ENCODE measurements at regions not wholly inside any gene's neighbourhood (a gene's known extent, or its start where the extent isn't known, plus 50 kb on each side); places are given as distances from the start of the nearest gene placed in this dataset.

GRCh38 chr13:89891416-89891815, 1456.1 kb upstream of the MIR17HG start:
- H3K9me3 ChIP-seq (ENCODE audit: control insufficient read depth in 2 of 2, insufficient read depth in 1 of 2, low read length in 1 of 2), result peaks cover 0 to 4% of the 10 kb centered on the region in 2 donors
- no peaks in the 10 kb centered on the region for H3K27me3 ChIP-seq (ENCODE audit: control insufficient read depth in 2 of 2, insufficient read depth in 1 of 2, low read length in 1 of 2)
- H3K36me3 ChIP-seq (ENCODE audit: control insufficient read depth in 2 of 2, insufficient read depth in 2 of 2, low read length in 1 of 2), result no peaks in the 10 kb centered on the region
- H3K4me3 ChIP-seq (ENCODE audit: low read length in 2 of 2), result no peak overlapping the region
- WGBS, result 49% methylated on average over 2 of the region's 2 CpGs
- DNase-seq (ENCODE audit: low read depth in 6 of 9, low spot score in 9 of 9), result no peak
- H3K27ac ChIP-seq (ENCODE audit: low read depth in 1 of 2, low read length in 1 of 2), result no peak overlapping the region
- H3K4me1 ChIP-seq (ENCODE audit: control insufficient read depth in 2 of 2, insufficient read depth in 2 of 2, low read length in 2 of 2), result no peaks in the 10 kb centered on the region

DNA sequence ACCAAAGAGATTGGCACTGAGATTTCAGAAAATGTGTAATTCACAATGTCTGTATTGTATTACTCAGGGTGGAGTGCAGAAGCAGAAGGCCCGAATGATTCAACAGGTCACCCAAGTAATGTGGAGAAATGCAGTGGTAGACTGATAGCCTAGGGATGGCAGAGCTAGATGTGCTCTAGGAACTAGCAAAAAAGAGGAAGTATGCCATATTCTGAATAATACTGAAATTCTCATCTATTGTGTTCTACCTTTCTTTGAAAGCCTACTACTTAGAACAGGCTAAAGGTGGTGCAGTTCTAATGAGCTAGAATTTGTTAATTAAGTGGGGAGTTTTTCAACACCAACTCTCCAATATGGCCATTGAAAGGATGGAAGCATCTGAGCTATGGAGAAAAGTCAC, 1449.8 kb upstream of the MIR17HG start:
- Histone ChIP-seq H3K4me1 (ENCODE audit: control insufficient read depth in 2 of 2, insufficient read depth in 2 of 2, low read length in 2 of 2) (no peaks in the 10 kb centered on the region), H3K36me3 (ENCODE audit: control insufficient read depth in 2 of 2, insufficient read depth in 2 of 2, low read length in 1 of 2) (no peaks in the 10 kb centered on the region), H3K27me3 (ENCODE audit: control insufficient read depth in 2 of 2, insufficient read depth in 1 of 2, low read length in 1 of 2) (no peaks in the 10 kb centered on the region), H3K27ac (ENCODE audit: low read depth in 1 of 2, low read length in 1 of 2) (no peak overlapping the region), H3K4me3 (ENCODE audit: low read length in 2 of 2) (no peak overlapping the region), H3K9me3 (ENCODE audit: control insufficient read depth in 2 of 2, insufficient read depth in 1 of 2, low read length in 1 of 2) (peaks cover 0 to 10% of the 10 kb centered on the region in 2 donors)
- DNase-seq (ENCODE audit: low read depth in 6 of 9, low spot score in 9 of 9), result no peak
- WGBS, result 90% methylated on average over 1 of the region's 1 CpG

DNA sequence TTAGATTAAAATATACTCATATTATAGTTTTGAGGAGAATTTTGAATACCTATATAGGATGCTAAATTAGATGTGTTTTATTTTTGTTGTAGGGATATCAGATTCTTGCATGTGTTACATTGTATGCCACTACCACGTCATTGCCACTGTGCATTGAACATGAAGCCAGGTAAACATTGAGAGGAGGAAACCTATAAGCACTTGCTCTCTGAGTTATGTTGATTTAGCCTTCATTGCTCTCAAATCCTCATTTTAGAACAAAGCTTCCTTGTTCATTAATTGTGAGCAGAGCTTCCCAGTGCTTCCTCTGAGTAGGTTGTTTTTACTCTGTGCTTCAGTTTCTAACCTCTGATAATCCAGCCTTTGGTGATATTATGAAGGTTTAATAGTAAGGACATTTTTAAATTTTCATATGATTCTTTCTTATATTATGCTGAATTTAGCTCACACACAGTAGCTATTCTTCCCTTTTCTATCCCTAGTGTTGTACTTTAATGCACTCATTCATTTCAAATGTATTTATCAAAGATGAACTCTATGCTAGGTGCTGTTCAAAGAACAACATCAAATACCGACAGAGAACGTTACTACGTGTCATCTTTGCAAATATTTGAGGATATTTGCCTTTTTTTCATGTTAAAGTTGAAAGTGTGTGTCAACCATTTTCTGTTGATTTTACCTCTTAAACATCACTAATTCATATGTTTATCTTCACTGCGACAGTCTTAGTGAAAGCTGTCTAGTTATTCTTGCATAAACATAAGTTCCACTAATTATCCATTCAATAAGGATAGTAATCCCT, 1448.0 kb upstream of the MIR17HG start:
- Histone ChIP-seq H3K4me3 (ENCODE audit: low read length in 2 of 2) (no peak overlapping the region), H3K36me3 (ENCODE audit: control insufficient read depth in 2 of 2, insufficient read depth in 2 of 2, low read length in 1 of 2) (no peaks in the 10 kb centered on the region), H3K4me1 (ENCODE audit: control insufficient read depth in 2 of 2, insufficient read depth in 2 of 2, low read length in 2 of 2) (no peaks in the 10 kb centered on the region), H3K9me3 (ENCODE audit: control insufficient read depth in 2 of 2, insufficient read depth in 1 of 2, low read length in 1 of 2) (peaks cover 0 to 9% of the 10 kb centered on the region in 2 donors), H3K27ac (ENCODE audit: low read depth in 1 of 2, low read length in 1 of 2) (no peak overlapping the region), H3K27me3 (ENCODE audit: control insufficient read depth in 2 of 2, insufficient read depth in 1 of 2, low read length in 1 of 2) (no peaks in the 10 kb centered on the region)
- WGBS, result 93% methylated on average over 5 of the region's 5 CpGs
- no peak for DNase-seq (ENCODE audit: low read depth in 6 of 9, low spot score in 9 of 9)

- Histone ChIP-seq H3K27me3 (ENCODE audit: control insufficient read depth in 2 of 2, insufficient read depth in 1 of 2, low read length in 1 of 2) (no peaks in the 10 kb centered on the region), H3K36me3 (ENCODE audit: control insufficient read depth in 2 of 2, insufficient read depth in 2 of 2, low read length in 1 of 2) (no peaks in the 10 kb centered on the region), H3K4me3 (ENCODE audit: low read length in 2 of 2) (no peak overlapping the region), H3K27ac (ENCODE audit: low read depth in 1 of 2, low read length in 1 of 2) (no peak overlapping the region), H3K4me1 (ENCODE audit: control insufficient read depth in 2 of 2, insufficient read depth in 2 of 2, low read length in 2 of 2) (no peaks in the 10 kb centered on the region), H3K9me3 (ENCODE audit: control insufficient read depth in 2 of 2, insufficient read depth in 1 of 2, low read length in 1 of 2) (peaks cover 0 to 9% of the 10 kb centered on the region in 2 donors)
- 90% methylated on average over 5 of the region's 5 CpGs for WGBS
- no peak for DNase-seq (ENCODE audit: low read depth in 6 of 9, low spot score in 9 of 9)
Measured at GRCh38 chr13:89900104-89900765, 1447.3 kb upstream of the MIR17HG start.

DNA sequence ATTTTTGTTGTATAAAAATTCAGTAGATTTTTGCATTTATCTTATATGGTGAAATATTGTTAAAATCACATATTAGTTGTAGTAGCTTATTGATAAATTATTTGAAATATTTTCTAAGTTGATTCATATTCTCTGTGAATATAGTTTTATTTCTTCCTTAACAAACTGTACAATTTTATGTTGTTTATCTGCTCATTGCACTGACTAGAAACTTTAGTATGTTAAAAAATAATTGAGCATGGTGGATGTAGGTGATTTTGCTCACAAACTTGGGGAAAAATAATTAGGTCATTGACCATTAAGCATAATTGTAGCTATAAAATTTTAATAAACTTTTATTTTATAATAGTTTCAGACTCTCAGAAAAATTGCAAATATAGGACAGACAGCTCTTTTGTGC, 1445.3 kb upstream of the MIR17HG start:
- Histone ChIP-seq H3K9me3 (ENCODE audit: control insufficient read depth in 2 of 2, insufficient read depth in 1 of 2, low read length in 1 of 2) (peaks cover 0 to 9% of the 10 kb centered on the region in 2 donors), H3K4me1 (ENCODE audit: control insufficient read depth in 2 of 2, insufficient read depth in 2 of 2, low read length in 2 of 2) (no peaks in the 10 kb centered on the region), H3K4me3 (ENCODE audit: low read length in 2 of 2) (no peak overlapping the region)

DNA sequence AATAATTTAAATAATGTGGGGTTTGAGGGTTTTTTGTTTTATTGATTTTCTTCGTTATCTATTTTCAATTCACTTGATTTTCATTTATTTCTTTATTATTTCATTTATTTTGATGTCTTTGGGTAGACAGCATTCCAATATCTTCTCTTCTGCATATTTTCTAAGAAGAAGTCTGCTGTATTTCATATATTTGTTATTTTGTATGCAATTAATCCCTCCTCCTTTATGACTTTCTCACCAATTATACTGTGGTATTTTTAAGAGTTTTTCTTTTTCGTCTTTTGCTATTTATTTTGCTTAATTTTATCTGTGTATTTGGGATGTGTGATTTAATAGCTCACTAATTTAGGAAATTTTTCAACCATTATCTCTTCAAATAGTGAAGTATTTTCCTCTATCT, 1444.4 kb upstream of the MIR17HG start:
- WGBS, result 88% methylated on average over 2 of the region's 2 CpGs
- Histone ChIP-seq H3K4me3 (ENCODE audit: low read length in 2 of 2) (no peak overlapping the region), H3K27me3 (ENCODE audit: control insufficient read depth in 2 of 2, insufficient read depth in 1 of 2, low read length in 1 of 2) (no peaks in the 10 kb centered on the region), H3K27ac (ENCODE audit: low read depth in 1 of 2, low read length in 1 of 2) (no peak overlapping the region), H3K4me1 (ENCODE audit: control insufficient read depth in 2 of 2, insufficient read depth in 2 of 2, low read length in 2 of 2) (no peaks in the 10 kb centered on the region), H3K36me3 (ENCODE audit: control insufficient read depth in 2 of 2, insufficient read depth in 2 of 2, low read length in 1 of 2) (no peaks in the 10 kb centered on the region), H3K9me3 (ENCODE audit: control insufficient read depth in 2 of 2, insufficient read depth in 1 of 2, low read length in 1 of 2) (peaks cover 0 to 9% of the 10 kb centered on the region in 2 donors)
- no peak for DNase-seq (ENCODE audit: low read depth in 6 of 9, low spot score in 9 of 9)

More for the DNA sequence above, 1445.3 kb upstream of the MIR17HG start:
- DNase-seq (ENCODE audit: low read depth in 6 of 9, low spot score in 9 of 9), result no peak
- no peak overlapping the region for H3K27ac ChIP-seq (ENCODE audit: low read depth in 1 of 2, low read length in 1 of 2)
- no peaks in the 10 kb centered on the region for H3K36me3 ChIP-seq (ENCODE audit: control insufficient read depth in 2 of 2, insufficient read depth in 2 of 2, low read length in 1 of 2)
- no peaks in the 10 kb centered on the region for H3K27me3 ChIP-seq (ENCODE audit: control insufficient read depth in 2 of 2, insufficient read depth in 1 of 2, low read length in 1 of 2)

DNA sequence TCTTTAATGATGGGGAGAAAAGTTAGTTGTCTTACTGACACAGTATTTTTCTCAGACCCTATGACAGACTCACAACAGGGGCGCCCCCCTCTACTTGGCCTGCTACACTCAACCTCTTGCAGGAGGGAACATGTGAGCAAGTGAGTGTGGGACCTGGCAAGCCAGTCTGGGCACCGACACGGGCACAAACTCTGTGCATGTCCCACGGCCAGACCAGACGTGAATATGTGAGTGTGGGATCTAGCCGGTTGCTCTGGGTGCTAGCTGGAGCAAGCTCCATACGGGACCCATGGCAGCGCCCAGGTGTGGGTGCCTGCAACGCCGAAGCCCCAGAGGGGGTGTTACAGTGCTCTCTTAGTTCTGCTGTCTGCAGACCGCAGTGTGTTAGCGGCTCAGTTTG, 1437.3 kb upstream of the MIR17HG start:
- no peaks in the 10 kb centered on the region for H3K4me1 ChIP-seq (ENCODE audit: control insufficient read depth in 2 of 2, insufficient read depth in 2 of 2, low read length in 2 of 2)
- H3K4me3 ChIP-seq (ENCODE audit: low read length in 2 of 2), result no peak overlapping the region
- WGBS, result 87% methylated on average over 12 of the region's 12 CpGs
- H3K9me3 ChIP-seq (ENCODE audit: control insufficient read depth in 2 of 2, insufficient read depth in 1 of 2, low read length in 1 of 2), result peaks cover 0 to 8% of the 10 kb centered on the region in 2 donors
- H3K27me3 ChIP-seq (ENCODE audit: control insufficient read depth in 2 of 2, insufficient read depth in 1 of 2, low read length in 1 of 2), result no peaks in the 10 kb centered on the region
- no peak for DNase-seq (ENCODE audit: low read depth in 6 of 9, low spot score in 9 of 9)
- no peak overlapping the region for H3K27ac ChIP-seq (ENCODE audit: low read depth in 1 of 2, low read length in 1 of 2)
- no peaks in the 10 kb centered on the region for H3K36me3 ChIP-seq (ENCODE audit: control insufficient read depth in 2 of 2, insufficient read depth in 2 of 2, low read length in 1 of 2)

DNA sequence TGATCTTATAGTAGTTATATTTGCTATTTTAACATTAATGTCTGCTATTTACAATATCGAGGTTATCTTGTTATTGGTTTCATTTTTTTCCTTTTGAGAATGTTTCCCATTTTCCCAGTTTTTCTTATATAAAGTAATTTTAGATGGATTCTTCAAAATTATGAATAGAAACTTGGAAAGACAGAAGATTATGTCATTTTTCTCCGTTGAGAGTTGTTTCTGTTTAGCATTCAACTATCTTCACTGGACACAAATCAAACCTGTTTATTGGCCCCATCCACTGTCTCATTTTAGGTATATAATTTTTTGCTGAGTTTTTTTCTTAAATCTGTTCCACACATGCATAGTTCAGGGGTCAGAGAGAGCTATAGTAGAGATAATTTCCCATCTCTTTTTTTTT, 1430.9 kb upstream of the MIR17HG start:
- H3K9me3 ChIP-seq (ENCODE audit: control insufficient read depth in 2 of 2, insufficient read depth in 1 of 2, low read length in 1 of 2), result no peaks in the 10 kb centered on the region
- H3K4me3 ChIP-seq (ENCODE audit: low read length in 2 of 2), result no peak overlapping the region
- WGBS, result 91% methylated on average over 2 of the region's 2 CpGs
- no peaks in the 10 kb centered on the region for H3K27me3 ChIP-seq (ENCODE audit: control insufficient read depth in 2 of 2, insufficient read depth in 1 of 2, low read length in 1 of 2)
- no peak overlapping the region for H3K27ac ChIP-seq (ENCODE audit: low read depth in 1 of 2, low read length in 1 of 2)
- no peaks in the 10 kb centered on the region for H3K4me1 ChIP-seq (ENCODE audit: control insufficient read depth in 2 of 2, insufficient read depth in 2 of 2, low read length in 2 of 2)
- H3K36me3 ChIP-seq (ENCODE audit: control insufficient read depth in 2 of 2, insufficient read depth in 2 of 2, low read length in 1 of 2), result no peaks in the 10 kb centered on the region
- no peak for DNase-seq (ENCODE audit: low read depth in 6 of 9, low spot score in 9 of 9)

DNA sequence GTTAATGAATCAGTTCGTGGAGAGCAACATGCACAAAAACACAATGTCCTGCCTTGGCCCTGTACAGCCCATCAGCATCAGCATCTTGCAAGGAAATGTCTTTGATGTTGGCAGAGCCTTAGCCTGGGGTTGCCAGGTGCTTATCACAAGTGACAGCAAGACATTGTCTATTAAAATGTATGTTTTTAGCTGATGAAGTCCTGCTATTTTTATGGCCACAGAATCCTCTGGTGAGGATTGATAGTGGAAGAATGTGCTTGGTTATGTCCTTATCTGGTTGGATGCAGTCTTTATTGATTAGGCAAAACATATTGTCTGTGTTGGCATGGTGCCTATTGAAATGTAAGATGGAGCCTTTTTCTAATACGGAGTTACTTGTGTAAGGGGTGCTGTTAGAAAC, 1427.0 kb upstream of the MIR17HG start:
- Histone ChIP-seq H3K4me1 (ENCODE audit: control insufficient read depth in 2 of 2, insufficient read depth in 2 of 2, low read length in 2 of 2) (no peaks in the 10 kb centered on the region), H3K4me3 (ENCODE audit: low read length in 2 of 2) (no peak overlapping the region), H3K27me3 (ENCODE audit: control insufficient read depth in 2 of 2, insufficient read depth in 1 of 2, low read length in 1 of 2) (no peaks in the 10 kb centered on the region), H3K27ac (ENCODE audit: low read depth in 1 of 2, low read length in 1 of 2) (no peak overlapping the region), H3K9me3 (ENCODE audit: control insufficient read depth in 2 of 2, insufficient read depth in 1 of 2, low read length in 1 of 2) (no peaks in the 10 kb centered on the region), H3K36me3 (ENCODE audit: control insufficient read depth in 2 of 2, insufficient read depth in 2 of 2, low read length in 1 of 2) (no peaks in the 10 kb centered on the region)
- no peak for DNase-seq (ENCODE audit: low read depth in 6 of 9, low spot score in 9 of 9)
- WGBS, result 79% methylated on average over 2 of the region's 2 CpGs

Data from thymus (tissue), 11 donors.